ENCODE measurements at regions not wholly inside any gene's neighbourhood (a gene's known extent, or its start where the extent isn't known, plus 50 kb on each side); places are given as distances from the start of the nearest gene placed in this dataset.

- POLR2A ChIA-PET: no interaction called here
- Histone ChIP-seq H4K20me1 (ENCODE audit: control insufficient read depth, insufficient read depth) (no peaks in the 10 kb centered on the region), H3K4me1 (ENCODE audit: control insufficient read depth, insufficient read depth, low read length) (no peaks in the 10 kb centered on the region), H3K9ac (ENCODE audit: control insufficient read depth, insufficient read depth, low read length) (no peak overlapping the region), H3K79me2 (ENCODE audit: control insufficient read depth, insufficient read depth, low read length) (no peaks in the 10 kb centered on the region), H3K27ac (ENCODE audit: control insufficient read depth, insufficient read depth) (no peak overlapping the region), H3K27me3 (replicated peaks in 1 of 2; ENCODE audit: control insufficient read depth in 2 of 2, insufficient read depth in 2 of 2, low read length in 1 of 2) (no peaks in the 10 kb centered on the region), H2AFZ (ENCODE audit: control insufficient read depth, low read depth, low read length) (no peak overlapping the region), H3K4me3 (no peak overlapping the region), H3K4me2 (ENCODE audit: control insufficient read depth, insufficient read depth) (no peak overlapping the region), H3K9me3 (replicated peaks; ENCODE audit: control insufficient read depth, insufficient read depth, low read length) (no peaks in the 10 kb centered on the region), H3K36me3 (ENCODE audit: control insufficient read depth in 2 of 2, insufficient read depth in 2 of 2, low read length in 1 of 2) (no peaks in the 10 kb centered on the region)
- FAIRE-seq: no peak
- 5% methylated on average over 1 of the region's 1 CpG for WGBS (ENCODE audit: insufficient coverage, insufficient replicate concordance, low lambda C conversion rate, missing lambda C conversion rate)
- SMC1A ChIA-PET (ENCODE audit: uncharacterized antibody, unreplicated experiment): interaction anchor here (1.7 kb wide), 1 partner anchor 9 kb away, joined by 3 read pairs; no protein-coding TSS in a partner anchor
- in situ Hi-C loops (cut with MboI) (no loop called here), intact Hi-C loops (cut with micrococcal nuclease; ENCODE audit: unreplicated experiment) (no loop called here)
- TF ChIP-seq ATF7 (IDR thresholded peaks at IDR 0.05; ENCODE audit: low read depth) (no peak), ZNF217 (IDR thresholded peaks at IDR 0.05) (no peak), TCF3 (IDR thresholded peaks at IDR 0.05; ENCODE audit: borderline replicate concordance, insufficient read depth, low read depth, low read length) (no peak), TBL1XR1 (IDR thresholded peaks at IDR 0.05; ENCODE audit: low read depth, low read length) (no peak), POLR2AphosphoS5 (IDR thresholded peaks at IDR 0.05; ENCODE audit: low read length) (no peak), RAD51 (IDR thresholded peaks at IDR 0.05) (no peak), CBX5 (IDR thresholded peaks at IDR 0.05; ENCODE audit: low read depth) (no peak), MTA3 (IDR thresholded peaks at IDR 0.05; ENCODE audit: borderline replicate concordance, low read length) (no peak), NFXL1 (IDR thresholded peaks at IDR 0.05; ENCODE audit: borderline replicate concordance) (no peak)
- no peak for DNase-seq (ENCODE audit: low read depth, low spot score)
- CTCF ChIA-PET: interaction anchor here (0.6 kb wide), 1 partner anchor 60 kb away, joined by 4 read pairs; no protein-coding TSS in a partner anchor
- RAD21 ChIA-PET (ENCODE audit: unreplicated experiment): no interaction called here
- ATAC-seq: no peak
- BruUV-seq (replicated peaks): no TSS peak
Observed at GRCh38 chr4:160847228-160847627, 1316.6 kb downstream of the FSTL5 start.

- no peak overlapping the region for H2AFZ ChIP-seq (ENCODE audit: control insufficient read depth, low read depth, low read length)
- WGBS (ENCODE audit: insufficient coverage, insufficient replicate concordance, low lambda C conversion rate, missing lambda C conversion rate): 3% methylated on average over 4 of the region's 4 CpGs
- ATAC-seq: no peak
Observed at GRCh38 chr4:160848489-160848888, 1315.3 kb downstream of the FSTL5 start.

More at GRCh38 chr4:160848489-160848888, 1315.3 kb downstream of the FSTL5 start:
- Histone ChIP-seq H3K36me3 (ENCODE audit: control insufficient read depth in 2 of 2, insufficient read depth in 2 of 2, low read length in 1 of 2) (no peaks in the 10 kb centered on the region), H3K9ac (ENCODE audit: control insufficient read depth, insufficient read depth, low read length) (no peak overlapping the region), H3K4me3 (no peak overlapping the region), H3K9me3 (replicated peaks; ENCODE audit: control insufficient read depth, insufficient read depth, low read length) (no peaks in the 10 kb centered on the region), H3K4me2 (ENCODE audit: control insufficient read depth, insufficient read depth) (no peak overlapping the region), H3K27ac (ENCODE audit: control insufficient read depth, insufficient read depth) (no peak overlapping the region), H3K27me3 (replicated peaks in 1 of 2; ENCODE audit: control insufficient read depth in 2 of 2, insufficient read depth in 2 of 2, low read length in 1 of 2) (no peaks in the 10 kb centered on the region), H3K79me2 (ENCODE audit: control insufficient read depth, insufficient read depth, low read length) (no peaks in the 10 kb centered on the region), H4K20me1 (ENCODE audit: control insufficient read depth, insufficient read depth) (no peaks in the 10 kb centered on the region), H3K4me1 (ENCODE audit: control insufficient read depth, insufficient read depth, low read length) (no peaks in the 10 kb centered on the region)
- ChIA-PET CTCF (no interaction called here), POLR2A (no interaction called here), RAD21 (ENCODE audit: unreplicated experiment) (no interaction called here), SMC1A (ENCODE audit: uncharacterized antibody, unreplicated experiment) (interaction anchor here (1.7 kb wide), 1 partner anchor 10 kb away, joined by 3 read pairs; no protein-coding TSS in a partner anchor)
- in situ Hi-C loops (cut with MboI): no loop called here
- DNase-seq (ENCODE audit: low read depth, low spot score) (no peak), FAIRE-seq (no peak)
- TF ChIP-seq ZSCAN29 (IDR thresholded peaks at IDR 0.05): no peak
- TF ChIP-seq GABPA (IDR thresholded peaks at IDR 0.05; ENCODE audit: low read depth): no peak
- no peak for TF ChIP-seq NR2C2 (IDR thresholded peaks at IDR 0.05; ENCODE audit: borderline replicate concordance, control insufficient read depth, insufficient read length, low read depth)
- no peak for TF ChIP-seq ZNF217 (IDR thresholded peaks at IDR 0.05)
- no peak for TF ChIP-seq ZNF622 (IDR thresholded peaks at IDR 0.05)
- no peak for TF ChIP-seq SMAD5 (IDR thresholded peaks at IDR 0.05; ENCODE audit: low read depth)
- TF ChIP-seq POU2F2 (IDR thresholded peaks at IDR 0.05; ENCODE audit: borderline replicate concordance, low read depth, low read length): no peak
- TF ChIP-seq JUNB (IDR thresholded peaks at IDR 0.05): no peak
- TF ChIP-seq IRF4 (IDR thresholded peaks at IDR 0.05; ENCODE audit: low read depth, low read length): no peak
- no peak for TF ChIP-seq ZBTB4 (CRISPR knock-in tag; IDR thresholded peaks at IDR 0.05)
- TF ChIP-seq CBX3 (IDR thresholded peaks at IDR 0.05; ENCODE audit: borderline replicate concordance, low read depth): no peak
- no peak for TF ChIP-seq ZNF384 (IDR thresholded peaks at IDR 0.05; ENCODE audit: borderline replicate concordance, low read depth, low read length)
- intact Hi-C loops (cut with micrococcal nuclease; ENCODE audit: unreplicated experiment): no loop called here
- no TSS peak for BruUV-seq (replicated peaks)
